OCI-LY7 (cell line): ENCODE measurements at regions not wholly inside any gene's neighbourhood (a gene's known extent, or its start where the extent isn't known, plus 50 kb on each side); places are given as distances from the start of the nearest gene placed in this dataset.

Source experiments
- CTCF ChIP-seq: fragments of 200-600 bp; sonication (generic); conservative IDR thresholded peaks from 2 replicates; pipeline ENCODE4 v1.5.1; 2014; ENCODE audit warnings: mild to moderate bottlenecking, antibody characterized with exemption, low read length, moderate library complexity, mixed read lengths
- EZH2phosphoT487 ChIP-seq: fragments of 200-600 bp; sonication (generic); IDR thresholded peaks from 2 replicates; pipeline ENCODE4 v1.6.1; 2018; ENCODE audit warnings: low read depth, borderline replicate concordance, mild to moderate bottlenecking, mixed run types, antibody characterized with exemption, low read length, moderate library complexity, mixed read lengths

- TF ChIP-seq CTCF: no peak
- TF ChIP-seq EZH2phosphoT487: no peak
Observed at GRCh38 chr22:34951212-34951611, 114.7 kb upstream of the ISX start.
